ENCODE measurements at regions not wholly inside any gene's neighbourhood (a gene's known extent, or its start where the extent isn't known, plus 50 kb on each side); places are given as distances from the start of the nearest gene placed in this dataset.

DNA sequence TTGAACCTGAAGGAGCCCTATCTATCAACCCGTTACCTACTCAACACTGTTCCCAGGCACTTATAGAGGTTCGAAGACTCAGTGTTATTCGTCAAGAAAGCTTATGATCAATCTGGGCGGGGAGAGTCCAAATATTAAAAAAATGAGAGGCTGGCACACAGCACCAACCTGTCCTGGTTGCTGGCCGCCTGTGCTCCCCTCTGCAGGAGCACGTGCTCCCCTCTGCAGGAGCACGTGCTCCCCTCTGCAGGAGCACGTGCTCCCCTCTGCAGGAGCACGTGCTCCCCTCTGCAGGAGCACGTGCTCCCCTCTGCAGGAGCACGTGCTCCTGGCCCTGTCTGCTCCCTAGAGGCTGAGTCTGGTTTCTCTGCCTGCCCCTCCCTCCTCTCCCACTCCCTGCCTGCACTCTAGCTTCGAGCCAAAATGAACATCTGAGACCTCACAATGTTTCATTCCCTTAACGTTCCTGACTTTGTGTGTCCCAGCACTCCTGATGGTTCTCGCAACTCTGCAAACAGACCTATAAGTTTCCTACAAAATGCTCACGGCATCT, 614.0 kb upstream of the ID2 start:
- TF ChIP-seq, protein P1, sequence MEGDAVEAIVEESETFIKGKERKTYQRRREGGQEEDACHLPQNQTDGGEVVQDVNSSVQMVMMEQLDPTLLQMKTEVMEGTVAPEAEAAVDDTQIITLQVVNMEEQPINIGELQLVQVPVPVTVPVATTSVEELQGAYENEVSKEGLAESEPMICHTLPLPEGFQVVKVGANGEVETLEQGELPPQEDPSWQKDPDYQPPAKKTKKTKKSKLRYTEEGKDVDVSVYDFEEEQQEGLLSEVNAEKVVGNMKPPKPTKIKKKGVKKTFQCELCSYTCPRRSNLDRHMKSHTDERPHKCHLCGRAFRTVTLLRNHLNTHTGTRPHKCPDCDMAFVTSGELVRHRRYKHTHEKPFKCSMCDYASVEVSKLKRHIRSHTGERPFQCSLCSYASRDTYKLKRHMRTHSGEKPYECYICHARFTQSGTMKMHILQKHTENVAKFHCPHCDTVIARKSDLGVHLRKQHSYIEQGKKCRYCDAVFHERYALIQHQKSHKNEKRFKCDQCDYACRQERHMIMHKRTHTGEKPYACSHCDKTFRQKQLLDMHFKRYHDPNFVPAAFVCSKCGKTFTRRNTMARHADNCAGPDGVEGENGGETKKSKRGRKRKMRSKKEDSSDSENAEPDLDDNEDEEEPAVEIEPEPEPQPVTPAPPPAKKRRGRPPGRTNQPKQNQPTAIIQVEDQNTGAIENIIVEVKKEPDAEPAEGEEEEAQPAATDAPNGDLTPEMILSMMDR (IDR thresholded peaks at IDR 0.05) = no peak
- TF ChIP-seq POLR2AphosphoS5 (IDR thresholded peaks at IDR 0.05) = no peak
